Uterus (tissue), 3 donors: ENCODE measurements at regions not wholly inside any gene's neighbourhood (a gene's known extent, or its start where the extent isn't known, plus 50 kb on each side); places are given as distances from the start of the nearest gene placed in this dataset.

ENCODE experiments used
- DNase-seq, 2 donors: peaks; one replicate each; pipeline ENCODE4 v3.0.0-alpha.2; 2019 to 2020
- H3K27ac ChIP-seq, 2 donors: fragments of 200-600 bp; sonication (generic); 1 replicate in 1 of 2; 2 replicates in 1 of 2; pipeline ENCODE4 v1.5.1; 2016 to 2018
- H3K27me3 ChIP-seq, 2 donors: fragments of 200-600 bp; sonication (generic); one replicate each; pipeline ENCODE4 v1.5.1; 2018 to 2019; ENCODE audit warnings: control low read depth in 1 of 2
- H3K36me3 ChIP-seq, 2 donors: fragments of 200-600 bp; sonication (generic); one replicate each; pipeline ENCODE4 v1.5.1; 2019; ENCODE audit warnings: control low read depth in 1 of 2
- H3K4me1 ChIP-seq, 2 donors: fragments of 200-600 bp; sonication (generic); one replicate each; pipeline ENCODE4 v1.5.1; 2018 to 2019; ENCODE audit warnings: control low read depth in 1 of 2
- H3K4me3 ChIP-seq, 2 donors: fragments of 200-600 bp; sonication (generic); 1 replicate in 1 of 2; 2 replicates in 1 of 2; pipeline ENCODE4 v1.5.1; 2018 to 2019; ENCODE audit warnings: mild to moderate bottlenecking in 1 of 2
- H3K9me3 ChIP-seq, 2 donors: fragments of 200-600 bp; sonication (generic); one replicate each; pipeline ENCODE4 v1.5.1; 2019; ENCODE audit warnings: control low read depth in 1 of 2
- CTCF ChIP-seq, 4 experiments: fragments of 200-600 bp in 2 of 4; fragments of 450-650 bp in 2 of 4; sonication (generic) in 2 of 4; IDR thresholded peaks; one replicate each; pipeline ENCODE4 v1.5.1; 2016 to 2019; ENCODE audit warnings: antibody characterized with exemption in 4 of 4, mild to moderate bottlenecking in 2 of 4, moderate library complexity in 1 of 4
- POLR2A ChIP-seq, 2 donors: fragments of 450-650 bp; IDR thresholded peaks; one replicate each; pipeline ENCODE4 v1.6.1; 2016; ENCODE audit warnings: antibody characterized with exemption in 2 of 2, mild to moderate bottlenecking in 1 of 2, moderate library complexity in 1 of 2
- intact Hi-C: fragments of 100-400 bp; cut with DNase I; formaldehyde crosslinking; loops from one replicate; pipeline ENCODE4 v1.15.1; 2023; ENCODE audit warnings: low total_unique reads
- donor health status: DM: yes; HTN: yes; CAD: no.

GRCh38 chr21:20852866-20853265 lies 145.3 kb upstream of the NCAM2 start:
- H3K4me3 ChIP-seq, result no peak overlapping the region
- intact Hi-C loops, result no loop called here
- no peak overlapping the region for H3K27ac ChIP-seq
- H3K27me3 ChIP-seq, result no peaks in the 10 kb centered on the region
- TF ChIP-seq CTCF (IDR thresholded peaks at IDR 0.05) (no peak), POLR2A (IDR thresholded peaks at IDR 0.05) (no peak)
- H3K9me3 ChIP-seq, result no peaks in the 10 kb centered on the region
- DNase-seq, result no peak
- H3K4me1 ChIP-seq, result no peaks in the 10 kb centered on the region
- H3K36me3 ChIP-seq, result no peaks in the 10 kb centered on the region

GRCh38 chr21:20856926-20857325 lies 141.3 kb upstream of the NCAM2 start:
- H3K36me3 ChIP-seq, result no peaks in the 10 kb centered on the region
- H3K27ac ChIP-seq, result no peak overlapping the region
- no peaks in the 10 kb centered on the region for H3K27me3 ChIP-seq
- no peak overlapping the region for H3K4me3 ChIP-seq
- intact Hi-C loops, result no loop called here
- H3K4me1 ChIP-seq, result no peaks in the 10 kb centered on the region
- H3K9me3 ChIP-seq, result no peaks in the 10 kb centered on the region
- DNase-seq, result no peak
- no peak for TF ChIP-seq CTCF (IDR thresholded peaks at IDR 0.05)

GRCh38 chr21:20874202-20874601 lies 124.0 kb upstream of the NCAM2 start:
- TF ChIP-seq CTCF (IDR thresholded peaks at IDR 0.05) (no peak), POLR2A (IDR thresholded peaks at IDR 0.05) (no peak)
- intact Hi-C loops, result no loop called here
- H3K36me3 ChIP-seq, result no peaks in the 10 kb centered on the region

GRCh38 chr21:20875742-20876141 lies 122.5 kb upstream of the NCAM2 start:
- no peak overlapping the region for H3K27ac ChIP-seq
- TF ChIP-seq CTCF (IDR thresholded peaks at IDR 0.05) (no peak), POLR2A (IDR thresholded peaks at IDR 0.05) (no peak)
- H3K36me3 ChIP-seq, result no peaks in the 10 kb centered on the region
- H3K4me3 ChIP-seq, result no peak overlapping the region
- DNase-seq, result no peak
- no peaks in the 10 kb centered on the region for H3K4me1 ChIP-seq
- no peaks in the 10 kb centered on the region for H3K9me3 ChIP-seq
- intact Hi-C loops, result no loop called here
- no peaks in the 10 kb centered on the region for H3K27me3 ChIP-seq

More at GRCh38 chr21:20874202-20874601, 124.0 kb upstream of the NCAM2 start:
- Histone ChIP-seq H3K27ac (no peak overlapping the region), H3K4me3 (no peak overlapping the region), H3K27me3 (no peaks in the 10 kb centered on the region), H3K9me3 (no peaks in the 10 kb centered on the region), H3K4me1 (no peaks in the 10 kb centered on the region)
- DNase-seq, result no peak

- H3K9me3 ChIP-seq, result no peaks in the 10 kb centered on the region
- no peak overlapping the region for H3K4me3 ChIP-seq
- no peak overlapping the region for H3K27ac ChIP-seq
- H3K27me3 ChIP-seq, result no peaks in the 10 kb centered on the region
- no peaks in the 10 kb centered on the region for H3K36me3 ChIP-seq
- intact Hi-C loops, result no loop called here
- H3K4me1 ChIP-seq, result no peaks in the 10 kb centered on the region
- TF ChIP-seq CTCF (IDR thresholded peaks at IDR 0.05), result no peak
- no peak for TF ChIP-seq POLR2A (IDR thresholded peaks at IDR 0.05)
- no peak for DNase-seq
Observed at GRCh38 chr21:20877976-20878375, 120.2 kb upstream of the NCAM2 start.
